Iris pigment epithelial cell (primary cell): ENCODE measurements at regions not wholly inside any gene's neighbourhood (a gene's known extent, or its start where the extent isn't known, plus 50 kb on each side); places are given as distances from the start of the nearest gene placed in this dataset.
"Not testable (repeated sequence)": the region's sequence is repeated elsewhere in the genome, so short reads cannot be mapped to it uniquely, and the experiment has no call there.

ENCODE experiments used
- DNase-seq: peaks from one replicate; pipeline ENCODE4 v3.0.0-alpha.2; 2011; ENCODE audit warnings: low read depth

DNA sequence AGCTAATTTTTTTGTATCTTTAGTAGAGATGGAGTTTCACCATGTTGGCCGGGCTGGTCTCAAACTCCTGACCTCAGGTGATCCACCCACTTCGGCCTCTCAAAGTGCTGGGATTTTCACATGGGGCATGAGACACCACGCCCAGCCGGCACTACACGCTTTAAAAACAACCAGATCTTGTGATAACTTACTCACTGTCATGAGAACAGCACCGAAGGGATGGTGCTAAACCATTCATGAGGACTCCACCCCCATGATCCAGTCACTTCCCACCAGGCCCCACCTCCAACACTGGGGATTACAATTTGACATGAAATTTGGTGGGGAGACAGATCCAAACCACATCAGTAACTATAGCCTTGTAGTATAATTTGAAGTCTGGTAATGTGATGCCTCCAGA is 67.4 kb upstream of the ZNF169 start:
- not testable (repeated sequence) for DNase-seq

DNA sequence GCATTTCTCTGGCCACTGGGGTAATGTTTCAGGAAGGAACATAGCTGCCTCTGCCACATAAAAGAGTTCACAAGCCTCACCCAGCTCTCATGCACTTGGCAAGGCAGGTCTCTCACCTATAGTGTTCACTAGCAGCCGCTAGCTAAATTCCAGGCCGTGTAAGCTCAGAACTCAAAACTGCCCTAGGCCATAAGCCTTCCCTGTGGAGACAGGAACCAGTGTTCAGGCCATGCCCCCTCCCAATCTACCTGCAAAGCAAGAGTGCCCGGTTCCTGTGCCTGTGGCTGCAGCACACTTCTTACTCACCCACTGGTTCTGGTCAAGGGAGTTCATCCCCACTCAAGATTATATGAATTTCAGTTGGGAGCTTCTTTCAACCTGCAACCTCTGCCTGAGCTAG is 60.7 kb upstream of the ZNF169 start:
- no peak for DNase-seq

GRCh38 chr9:94199776-94200175 is 59.3 kb upstream of the ZNF169 start:
- peak; percentile 41 for DNase-seq

GRCh38 chr9:94204174-94204573 is 54.9 kb upstream of the ZNF169 start:
- DNase-seq, result no peak

DNA sequence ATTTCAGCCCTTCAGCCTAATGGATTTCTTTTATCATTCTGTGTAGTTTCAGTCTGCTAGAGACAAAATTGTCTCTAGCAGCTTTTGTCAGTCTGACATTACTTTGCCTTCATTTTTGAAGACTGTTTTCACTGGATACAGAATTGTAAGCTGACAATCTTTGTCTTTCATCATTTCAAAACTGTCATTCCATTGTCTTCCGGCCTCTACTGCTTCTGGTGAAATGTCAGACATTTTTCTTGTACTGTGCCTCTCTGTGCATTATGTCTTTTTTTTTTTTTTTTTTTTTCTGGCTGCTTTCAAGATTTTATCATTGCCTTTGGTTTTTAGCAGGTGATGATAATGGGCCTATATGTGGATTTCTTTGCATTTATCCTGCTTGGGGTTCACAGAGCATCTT is 51.3 kb upstream of the ZNF169 start:
- DNase-seq, result no peak
